Activated CD8-positive, alpha-beta T cell treated with anti-CD3 and anti-CD28 coated beads, Interleukin-2, amount 10 ng/mL, durations not matched to agents 7 days and 5 days (primary cell): ENCODE measurements at regions not wholly inside any gene's neighbourhood (a gene's known extent, or its start where the extent isn't known, plus 50 kb on each side); places are given as distances from the start of the nearest gene placed in this dataset.
A peak's percentile ranks its signal among the peaks of the same experiment; 100 is the strongest.
"Not testable (repeated sequence)": the region's sequence is repeated elsewhere in the genome, so short reads cannot be mapped to it uniquely, and the experiment has no call there.

ENCODE experiments used
- ATAC-seq: fragments of 150-1000 bp; cut with Tn5 transposase; one replicate; pipeline ENCODE4 v1.10.0; 2021; ENCODE audit warnings: moderate library complexity
- CTCF ChIA-PET: fragments of 350-600 bp; sonication (Branson Sonifier 250); formaldehyde crosslinking; loops from one replicate; lab custom pipeline; 2021; ENCODE audit warnings: antibody characterized with exemption; lab: Charles Lee
- POLR2A ChIA-PET: fragments of 350-600 bp; sonication (Branson Sonifier 250); formaldehyde crosslinking; loops from one replicate; lab custom pipeline; 2021; ENCODE audit warnings: antibody characterized with exemption; lab: Charles Lee
- DNase-seq: peaks from one replicate; pipeline ENCODE4 v3.0.0-alpha.2; 2020
- H3K27ac Mint-ChIP-seq: one replicate; pipeline ENCODE4 v1.8.0; 2021; ENCODE audit warnings: mild to moderate bottlenecking, mixed read lengths
- H3K27me3 Mint-ChIP-seq: one replicate; pipeline ENCODE4 v1.8.0; 2021; ENCODE audit warnings: low read depth, mixed read lengths
- H3K36me3 Mint-ChIP-seq: one replicate; pipeline ENCODE4 v1.8.0; 2021; ENCODE audit warnings: low read depth, mixed read lengths
- H3K4me1 Mint-ChIP-seq: one replicate; pipeline ENCODE4 v1.8.0; 2021; ENCODE audit warnings: low read depth, mixed read lengths
- H3K4me3 Mint-ChIP-seq: one replicate; pipeline ENCODE4 v1.8.0; 2021; ENCODE audit warnings: mild to moderate bottlenecking, mixed read lengths
- H3K9me3 Mint-ChIP-seq: one replicate; pipeline ENCODE4 v1.8.0; 2022; ENCODE audit warnings: mixed read lengths; ENCODE audit not compliant: insufficient read depth

DNA sequence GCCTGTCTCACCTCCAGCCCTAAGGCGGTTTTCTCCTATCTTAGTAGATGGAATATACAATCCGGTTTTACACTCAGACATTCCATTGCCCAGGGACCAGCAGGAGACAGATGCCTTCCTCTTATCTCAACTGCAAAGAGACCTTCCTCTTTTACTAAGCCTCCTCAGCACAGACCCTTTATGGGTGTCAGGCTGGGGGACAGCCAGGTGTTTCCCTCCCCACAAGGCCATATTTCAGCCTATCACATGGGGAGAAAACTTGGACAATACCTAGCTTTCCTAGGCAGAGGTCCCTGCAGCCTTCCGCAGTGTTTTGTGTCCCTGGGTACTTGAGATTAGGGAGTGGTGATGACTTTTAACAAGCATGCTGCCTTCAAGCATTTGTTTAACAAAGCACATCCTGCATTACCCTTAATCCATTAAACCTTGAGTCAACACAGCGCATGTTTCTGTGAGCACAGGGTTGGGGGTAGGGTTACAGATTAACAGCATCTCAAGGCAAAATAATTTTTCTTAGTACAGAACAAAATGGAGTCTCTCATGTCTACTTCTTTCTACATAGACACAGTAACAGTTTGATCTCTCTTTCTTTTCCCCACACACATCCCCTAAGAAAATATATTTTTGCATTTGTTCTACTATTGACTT is 876.2 kb downstream of the ANKRD7 start:
- POLR2A ChIA-PET, H3K27me3 Mint-ChIP-seq, DNase-seq, H3K9me3 Mint-ChIP-seq, ATAC-seq, CTCF ChIA-PET, H3K36me3 Mint-ChIP-seq, H3K4me1 Mint-ChIP-seq, H3K4me3 Mint-ChIP-seq, H3K27ac Mint-ChIP-seq: not testable (repeated sequence)

DNA sequence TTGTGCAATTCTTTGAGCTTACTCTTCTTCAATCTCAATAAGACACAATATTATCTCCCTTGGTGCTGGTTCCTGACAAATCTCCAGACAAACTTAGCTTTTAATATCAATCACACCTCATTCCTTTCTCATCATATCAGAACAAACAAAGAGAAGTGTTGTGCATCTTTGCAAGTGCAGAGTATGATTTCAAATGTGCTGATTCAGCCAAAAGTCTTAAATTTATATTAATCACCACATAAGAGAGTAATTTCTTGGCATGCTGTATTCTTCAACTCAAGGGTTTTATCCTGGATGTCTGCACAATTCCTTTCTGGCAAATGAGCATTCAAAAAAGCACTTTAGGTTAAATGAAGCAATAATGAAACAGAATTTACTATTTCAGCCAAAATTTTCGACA is 877.8 kb downstream of the ANKRD7 start:
- Mint-ChIP-seq H3K27me3 (no peaks in the 10 kb centered on the region), H3K4me3 (no peak overlapping the region), H3K9me3 (peaks cover 3% of the 10 kb centered on the region), H3K27ac (no peak overlapping the region), H3K4me1 (no peaks in the 10 kb centered on the region), H3K36me3 (no peaks in the 10 kb centered on the region)
- ChIA-PET CTCF (no interaction called here), POLR2A (no interaction called here)
- ATAC-seq (no peak), DNase-seq (no peak)

DNA sequence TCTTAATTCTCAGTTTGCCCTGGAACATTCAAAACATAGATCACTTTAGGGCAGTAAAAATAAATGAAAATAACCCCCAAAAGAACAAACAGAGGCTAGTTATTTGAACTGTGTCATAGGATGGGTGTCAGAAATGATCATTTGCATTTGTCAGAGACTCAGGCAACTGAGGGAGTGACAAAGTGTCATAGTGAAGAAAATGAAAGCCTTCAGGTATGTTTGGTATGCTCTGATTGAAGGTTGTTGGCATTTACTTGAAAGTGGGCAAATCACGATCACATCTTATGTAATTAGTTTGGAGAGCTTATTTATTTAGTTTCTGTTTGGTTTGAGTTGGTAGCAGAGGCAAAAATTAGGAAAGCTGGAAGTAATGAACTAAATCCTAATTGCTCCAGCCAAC is 880.9 kb downstream of the ANKRD7 start:
- Mint-ChIP-seq H3K9me3 (peaks cover 5% of the 10 kb centered on the region), H3K27ac (no peak overlapping the region), H3K4me3 (no peak overlapping the region), H3K4me1 (no peaks in the 10 kb centered on the region), H3K27me3 (no peaks in the 10 kb centered on the region), H3K36me3 (no peaks in the 10 kb centered on the region)
- no peak for ATAC-seq
- DNase-seq: no peak
- ChIA-PET CTCF (no interaction called here), POLR2A (no interaction called here)

DNA sequence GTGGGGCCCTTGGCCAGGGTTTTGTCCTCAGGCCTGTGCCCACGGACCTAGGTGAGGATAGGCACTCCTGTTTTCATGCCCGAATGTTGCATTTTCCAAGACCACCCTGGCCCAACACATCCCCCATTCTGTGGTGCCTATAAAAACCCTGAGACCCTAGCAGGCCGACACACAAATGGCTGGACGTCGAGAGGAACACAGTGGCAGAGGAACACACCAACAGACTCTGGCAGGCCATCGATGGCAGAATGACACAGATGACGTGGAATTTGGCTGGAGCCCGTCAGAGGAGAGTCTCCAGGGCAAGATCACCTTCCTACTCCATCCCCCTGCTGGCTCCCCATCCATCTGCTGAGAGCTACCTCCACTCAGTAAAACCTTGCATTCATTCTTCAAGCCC is 898.8 kb downstream of the ANKRD7 start:
- no peak overlapping the region for H3K27ac Mint-ChIP-seq
- H3K27me3 Mint-ChIP-seq: no peaks in the 10 kb centered on the region
- POLR2A ChIA-PET: no interaction called here
- DNase-seq (no peak), ATAC-seq (no peak)
- no peaks in the 10 kb centered on the region for H3K4me1 Mint-ChIP-seq
- no peak overlapping the region for H3K4me3 Mint-ChIP-seq
- no peaks in the 10 kb centered on the region for H3K9me3 Mint-ChIP-seq
- no peaks in the 10 kb centered on the region for H3K36me3 Mint-ChIP-seq
- CTCF ChIA-PET: no interaction called here

DNA sequence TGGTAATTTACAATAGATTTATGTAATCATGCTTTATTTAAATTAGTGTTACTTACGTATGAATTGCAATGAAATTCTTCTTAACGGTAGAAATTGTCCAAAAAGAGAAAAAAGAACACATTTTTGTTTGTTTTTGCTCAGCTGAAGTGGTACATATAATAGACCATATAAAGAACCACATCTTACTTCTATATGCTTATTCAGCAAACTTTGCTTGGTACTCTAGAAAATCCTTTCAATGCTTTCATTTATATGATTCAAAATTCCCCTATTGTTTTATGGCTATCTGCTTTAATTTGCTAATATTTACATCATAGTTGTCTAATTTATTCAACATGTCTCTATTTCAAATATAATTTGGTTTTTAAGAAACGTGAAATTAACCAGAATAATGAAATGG is 903.2 kb downstream of the ANKRD7 start:
- H3K4me3 Mint-ChIP-seq: no peak overlapping the region
- H3K36me3 Mint-ChIP-seq: no peaks in the 10 kb centered on the region
- H3K4me1 Mint-ChIP-seq: no peaks in the 10 kb centered on the region
- H3K9me3 Mint-ChIP-seq: no peaks in the 10 kb centered on the region
- no peaks in the 10 kb centered on the region for H3K27me3 Mint-ChIP-seq
- H3K27ac Mint-ChIP-seq: no peak overlapping the region
- CTCF ChIA-PET: no interaction called here
- no peak for DNase-seq
- ATAC-seq: no peak
- POLR2A ChIA-PET: no interaction called here

DNA sequence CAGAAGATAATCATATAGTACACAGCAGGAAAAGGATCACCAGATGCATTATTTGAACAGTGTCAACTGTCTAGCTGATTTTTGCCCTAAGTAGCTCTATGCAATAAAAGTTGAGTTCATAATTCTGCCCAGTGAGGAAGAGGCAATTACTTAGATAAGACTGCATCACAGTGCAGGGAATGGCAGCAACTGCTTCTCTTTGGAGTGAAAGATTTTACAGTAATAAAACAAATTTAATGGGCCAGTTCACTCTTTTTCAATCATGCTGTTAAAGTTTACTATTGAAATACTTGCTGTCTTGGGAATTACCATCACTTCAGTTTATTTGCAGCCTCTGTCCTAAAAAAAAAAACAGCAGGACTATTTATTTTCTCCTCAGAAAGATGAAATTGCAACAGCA is 907.9 kb downstream of the ANKRD7 start:
- Mint-ChIP-seq H3K36me3 (no peaks in the 10 kb centered on the region), H3K27me3 (no peaks in the 10 kb centered on the region), H3K27ac (no peak overlapping the region), H3K4me3 (no peak overlapping the region), H3K9me3 (no peaks in the 10 kb centered on the region), H3K4me1 (no peaks in the 10 kb centered on the region)
- DNase-seq: no peak
- ChIA-PET POLR2A (no interaction called here), CTCF (no interaction called here)
- ATAC-seq: no peak

DNA sequence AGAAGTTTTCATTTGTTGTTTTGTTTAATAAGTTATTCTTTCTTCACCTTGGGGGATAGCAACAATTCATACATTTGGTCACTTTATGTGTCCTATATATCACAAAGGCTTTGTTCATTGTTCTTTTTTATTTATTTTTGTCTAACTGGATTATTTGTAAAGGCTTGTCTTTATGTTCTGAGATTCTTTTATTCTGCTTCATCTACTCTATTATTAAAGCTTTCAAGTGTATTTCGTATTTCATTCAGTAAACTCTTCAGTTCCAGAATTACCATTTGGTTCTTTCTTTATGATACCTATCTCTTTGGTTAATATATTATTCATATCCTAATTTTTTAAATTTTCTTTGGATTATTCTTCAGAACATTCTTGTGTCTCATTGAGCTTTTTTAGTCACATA is 942.9 kb downstream of the ANKRD7 start:
- H3K4me3 Mint-ChIP-seq: no peak overlapping the region
- H3K36me3 Mint-ChIP-seq: no peaks in the 10 kb centered on the region
- DNase-seq: no peak
- ATAC-seq: no peak
- ChIA-PET POLR2A (no interaction called here), CTCF (no interaction called here)
- no peak overlapping the region for H3K27ac Mint-ChIP-seq
- no peaks in the 10 kb centered on the region for H3K4me1 Mint-ChIP-seq
- no peaks in the 10 kb centered on the region for H3K27me3 Mint-ChIP-seq
- H3K9me3 Mint-ChIP-seq: peaks cover 15% of the 10 kb centered on the region

DNA sequence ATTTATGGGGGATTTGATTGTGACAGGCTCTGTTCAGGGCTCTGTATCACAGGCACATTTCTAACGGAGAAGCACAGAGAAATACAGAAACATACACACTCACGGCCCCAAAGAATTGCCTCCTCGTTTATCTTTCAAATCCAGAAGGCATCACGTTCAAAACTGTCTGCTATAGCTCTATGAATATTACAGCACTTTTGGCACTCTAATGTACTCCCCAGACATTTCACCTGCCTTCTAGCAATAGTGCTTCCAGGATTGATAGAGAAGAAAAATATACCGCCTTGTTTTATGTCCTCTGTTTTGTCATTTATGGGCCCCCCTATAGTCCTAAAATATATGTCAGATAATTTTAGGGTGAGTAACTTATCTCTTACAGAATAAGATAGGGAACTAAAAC is 947.5 kb downstream of the ANKRD7 start:
- H3K36me3 Mint-ChIP-seq: no peaks in the 10 kb centered on the region
- H3K27me3 Mint-ChIP-seq: no peaks in the 10 kb centered on the region
- CTCF ChIA-PET: no interaction called here

DNA sequence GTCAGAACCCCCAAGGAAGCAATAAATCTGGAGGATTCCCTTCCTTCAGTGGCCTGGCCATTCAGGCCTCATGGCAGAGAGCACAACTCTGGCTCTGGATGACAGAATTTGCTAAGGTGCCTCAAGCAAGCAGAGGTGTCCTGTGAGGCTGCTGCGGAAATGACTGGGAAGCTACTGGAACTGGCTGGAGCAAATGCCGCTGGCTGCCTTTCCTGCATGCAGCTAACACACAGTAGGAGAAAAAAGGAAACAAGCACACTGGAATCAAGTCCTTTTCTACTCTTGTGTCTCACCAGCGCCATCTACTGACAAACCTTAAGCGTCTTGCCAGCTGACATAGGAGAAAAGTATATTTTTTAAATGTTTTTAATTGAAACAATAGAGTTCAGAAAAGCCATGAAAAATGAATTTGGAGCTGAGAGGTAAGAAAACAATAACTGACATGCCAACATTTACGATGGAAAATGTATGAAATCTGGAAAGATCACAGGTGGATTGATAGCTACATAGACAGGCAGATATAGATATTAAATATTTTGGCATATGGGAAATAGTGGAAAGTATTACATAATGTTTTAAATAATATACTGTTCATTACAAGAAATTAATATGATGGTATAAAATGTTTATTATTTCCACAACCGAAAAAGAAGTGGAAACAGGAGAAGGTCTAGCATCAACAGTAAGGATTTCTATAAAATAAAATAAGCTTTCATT is 951.6 kb downstream of the ANKRD7 start:
- Mint-ChIP-seq H3K27ac (no peak overlapping the region), H3K9me3 (no peaks in the 10 kb centered on the region), H3K4me3 (no peak overlapping the region), H3K4me1 (no peaks in the 10 kb centered on the region), H3K36me3 (no peaks in the 10 kb centered on the region), H3K27me3 (no peaks in the 10 kb centered on the region)
- DNase-seq: peak; percentile 47
- ATAC-seq: no peak
- ChIA-PET POLR2A (no interaction called here), CTCF (interaction anchor here (0.9 to 1.3 kb wide), 2 partner anchors 11 to 23 kb away, joined by 3 read pairs; no protein-coding TSS in a partner anchor)

More for the DNA sequence above, 947.5 kb downstream of the ANKRD7 start:
- DNase-seq: no peak
- no peak for ATAC-seq
- H3K4me1 Mint-ChIP-seq: no peaks in the 10 kb centered on the region
- H3K9me3 Mint-ChIP-seq: peaks cover 11% of the 10 kb centered on the region
- POLR2A ChIA-PET: no interaction called here
- H3K4me3 Mint-ChIP-seq: no peak overlapping the region
- H3K27ac Mint-ChIP-seq: no peak overlapping the region

DNA sequence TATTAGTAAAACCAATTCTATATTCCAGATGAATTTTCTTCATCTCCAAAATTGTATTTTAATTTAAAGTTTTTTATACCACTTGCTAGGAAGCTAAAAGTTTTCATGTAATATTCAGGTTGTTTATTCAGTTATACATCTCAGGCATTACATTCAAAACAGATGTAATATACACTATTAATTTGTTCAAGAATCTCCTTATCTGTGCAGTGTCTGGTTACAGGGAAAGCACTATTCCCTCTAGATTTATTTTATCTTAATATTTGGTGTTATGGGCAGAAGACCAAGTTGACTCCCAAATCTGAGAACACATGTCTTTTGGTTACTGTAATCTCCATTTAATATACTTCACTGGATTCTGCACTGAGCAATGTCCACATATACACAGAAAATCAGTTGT is 953.4 kb downstream of the ANKRD7 start:
- ATAC-seq (no peak), DNase-seq (no peak)
- ChIA-PET CTCF (no interaction called here), POLR2A (no interaction called here)
- Mint-ChIP-seq H3K4me3 (no peak overlapping the region), H3K36me3 (no peaks in the 10 kb centered on the region), H3K27me3 (no peaks in the 10 kb centered on the region), H3K4me1 (no peaks in the 10 kb centered on the region), H3K27ac (no peak overlapping the region), H3K9me3 (no peaks in the 10 kb centered on the region)

DNA sequence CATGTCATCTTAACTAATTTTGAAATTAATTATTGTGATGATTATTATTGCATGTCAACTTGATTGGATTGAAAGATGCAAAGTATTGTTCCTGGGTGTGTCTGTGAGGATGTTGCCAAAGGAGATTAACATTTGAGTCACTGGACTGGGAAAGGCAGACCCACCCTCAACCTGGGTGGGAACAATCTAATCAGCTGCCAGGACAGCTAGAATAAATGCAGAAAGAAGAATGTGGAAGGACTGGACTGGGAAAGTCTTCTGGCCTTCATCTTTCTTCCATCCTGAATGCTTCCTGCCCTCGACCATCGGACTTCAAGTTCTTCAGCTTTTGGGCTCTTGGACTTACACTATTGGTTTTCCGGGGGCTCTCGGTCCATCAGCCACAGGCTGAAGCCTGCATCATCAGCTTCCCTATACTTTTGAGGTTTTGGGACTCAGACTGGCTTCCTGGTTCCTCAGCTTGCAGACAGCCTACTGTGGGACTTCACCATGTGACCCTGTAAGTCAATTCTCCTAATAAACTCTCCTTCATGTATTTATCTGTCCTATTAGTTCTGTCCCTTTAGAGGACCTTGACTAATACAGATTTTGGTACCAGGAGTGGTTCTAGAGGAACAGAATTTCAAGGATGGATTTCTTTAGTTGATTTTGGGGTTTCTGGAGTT is 959.8 kb downstream of the ANKRD7 start:
- Mint-ChIP-seq H3K4me1 (no peaks in the 10 kb centered on the region), H3K9me3 (no peaks in the 10 kb centered on the region), H3K27ac (no peak overlapping the region), H3K36me3 (no peaks in the 10 kb centered on the region), H3K4me3 (no peak overlapping the region), H3K27me3 (no peaks in the 10 kb centered on the region)
- DNase-seq (no peak), ATAC-seq (no peak)
- ChIA-PET CTCF (no interaction called here), POLR2A (no interaction called here)

DNA sequence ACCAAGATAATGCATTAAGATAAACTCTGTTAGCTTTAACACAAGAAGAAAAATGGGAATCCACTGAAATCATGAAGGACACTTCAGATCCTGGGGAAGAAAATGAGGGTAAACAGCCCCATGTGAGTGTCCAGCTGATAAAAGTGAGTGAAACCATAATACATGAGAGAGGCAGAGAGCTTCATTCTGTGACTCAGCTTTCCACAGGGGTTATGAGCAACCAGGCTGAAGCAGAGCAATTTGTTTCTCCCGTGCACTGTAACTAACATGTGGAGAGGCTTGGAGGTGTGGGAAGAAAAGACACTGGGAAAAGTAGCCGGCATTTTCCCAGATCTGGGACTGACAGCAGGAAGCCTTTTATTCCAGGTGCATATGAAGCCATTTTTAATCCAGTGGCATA is 971.7 kb downstream of the ANKRD7 start:
- H3K27me3 Mint-ChIP-seq: no peaks in the 10 kb centered on the region
- POLR2A ChIA-PET: no interaction called here

More for the DNA sequence above, 971.7 kb downstream of the ANKRD7 start:
- H3K27ac Mint-ChIP-seq: no peak overlapping the region
- H3K36me3 Mint-ChIP-seq: no peaks in the 10 kb centered on the region
- ATAC-seq: no peak
- H3K4me3 Mint-ChIP-seq: no peak overlapping the region
- CTCF ChIA-PET: no interaction called here
- no peaks in the 10 kb centered on the region for H3K9me3 Mint-ChIP-seq
- DNase-seq: no peak
- no peaks in the 10 kb centered on the region for H3K4me1 Mint-ChIP-seq
